Anterior cingulate cortex (tissue), 58 donors: ENCODE measurements at regions not wholly inside any gene's neighbourhood (a gene's known extent, or its start where the extent isn't known, plus 50 kb on each side); places are given as distances from the start of the nearest gene placed in this dataset.
A peak's percentile ranks its signal among the peaks of the same experiment; 100 is the strongest.
"Not testable (repeated sequence)": the region's sequence is repeated elsewhere in the genome, so short reads cannot be mapped to it uniquely, and the experiment has no call there.

Source experiments
- DNase-seq, 58 donors: peaks; one replicate each; lab custom pipeline; 2025; lab: John Stamatoyannopoulos, UW

DNA sequence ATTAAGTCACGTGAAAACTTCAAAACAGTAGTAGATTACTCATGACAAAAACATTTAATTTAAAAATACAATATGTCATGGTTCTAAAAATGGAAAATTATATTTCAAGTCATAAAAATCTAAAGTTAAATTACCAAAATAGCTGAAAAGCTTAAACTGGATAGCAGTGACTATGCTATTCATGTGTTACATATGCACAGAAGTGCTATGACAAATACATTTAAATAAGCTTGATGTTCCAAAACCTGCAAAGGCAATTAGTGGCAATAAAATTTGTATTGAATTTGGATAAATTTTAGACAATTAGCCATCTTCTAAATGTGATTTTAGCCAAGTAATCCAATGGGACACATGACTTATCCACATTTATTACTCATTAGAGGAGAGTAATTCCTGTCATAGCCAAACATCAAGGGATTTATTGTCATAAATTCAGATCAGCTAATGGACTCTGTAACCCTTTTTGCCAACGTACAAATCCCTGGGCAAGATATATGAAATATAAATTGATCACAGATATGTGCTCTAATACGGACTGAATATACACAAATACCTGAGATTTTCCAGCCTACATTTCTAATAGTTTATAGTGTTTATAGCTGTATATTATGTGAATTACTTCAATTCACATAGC is 419.4 kb downstream of the ISL1 start:
- DNase-seq = no peak

DNA sequence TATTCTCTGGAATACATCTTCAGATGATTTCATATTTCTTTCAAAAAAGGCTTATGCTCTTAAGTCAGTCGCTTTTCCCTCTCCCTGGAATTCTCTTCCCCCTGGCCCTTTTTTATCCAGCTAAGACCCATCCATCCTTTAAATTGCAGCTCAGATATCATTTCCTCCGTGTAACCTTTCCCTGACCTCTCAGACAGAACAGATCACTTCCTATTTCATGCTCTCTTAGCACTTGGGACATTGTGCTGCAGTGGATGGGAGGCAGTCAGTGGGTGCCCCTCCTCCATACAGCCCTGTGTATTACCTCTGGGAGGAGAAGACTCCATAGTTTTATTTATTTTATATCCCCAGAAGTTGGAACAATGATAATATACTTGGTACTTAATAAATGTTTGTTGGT is 423.4 kb downstream of the ISL1 start:
- DNase-seq = no peak

DNA sequence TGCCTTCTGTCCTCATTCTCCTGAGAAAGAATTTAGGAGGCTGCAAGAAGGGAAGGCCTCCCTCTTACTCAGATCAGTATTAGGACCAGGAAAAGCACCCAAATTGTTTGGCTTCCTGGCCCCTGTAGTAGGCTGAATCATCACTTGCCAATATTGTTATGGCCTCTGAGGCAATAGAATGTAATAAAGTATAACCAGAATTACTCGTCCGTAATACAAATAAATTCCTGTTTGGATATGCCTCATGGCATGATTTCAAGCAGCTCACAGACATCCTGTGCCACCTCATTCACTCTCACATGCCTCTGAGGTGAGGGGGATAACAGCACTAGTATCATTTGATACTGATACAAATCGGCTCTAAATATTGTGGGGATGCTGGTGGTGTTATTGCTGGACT is 427.3 kb downstream of the ISL1 start:
- DNase-seq = no peak

DNA sequence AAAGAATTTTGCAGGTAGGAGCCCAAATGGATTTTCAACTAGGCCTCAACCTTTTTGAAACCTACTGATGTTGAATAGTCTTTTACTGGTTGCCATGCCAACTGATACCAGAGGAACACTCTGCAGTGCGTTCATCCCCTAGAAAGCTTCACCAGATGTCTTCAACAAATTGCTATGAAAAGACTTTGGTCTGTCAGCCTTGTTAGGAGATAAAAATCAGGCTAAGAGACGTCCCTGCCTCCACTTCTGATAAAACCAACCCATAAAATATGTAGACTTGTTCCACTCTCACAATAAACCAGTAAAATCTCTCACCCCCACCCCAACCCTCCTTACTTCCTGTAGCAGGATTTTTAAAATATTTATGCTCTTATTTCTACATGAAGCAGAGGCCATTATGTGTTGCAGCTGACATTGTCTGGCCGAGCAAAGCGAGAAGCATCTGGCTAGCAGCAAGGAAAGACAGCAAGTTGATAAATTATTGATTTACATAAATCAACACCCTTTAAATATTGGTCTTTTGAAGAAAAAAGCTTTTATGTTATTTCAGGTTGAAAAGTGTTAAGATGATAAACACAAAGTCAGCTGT is 428.7 kb downstream of the ISL1 start:
- DNase-seq = peak in 3 of 58 donors; percentile 0 to 11 (median 9)

DNA sequence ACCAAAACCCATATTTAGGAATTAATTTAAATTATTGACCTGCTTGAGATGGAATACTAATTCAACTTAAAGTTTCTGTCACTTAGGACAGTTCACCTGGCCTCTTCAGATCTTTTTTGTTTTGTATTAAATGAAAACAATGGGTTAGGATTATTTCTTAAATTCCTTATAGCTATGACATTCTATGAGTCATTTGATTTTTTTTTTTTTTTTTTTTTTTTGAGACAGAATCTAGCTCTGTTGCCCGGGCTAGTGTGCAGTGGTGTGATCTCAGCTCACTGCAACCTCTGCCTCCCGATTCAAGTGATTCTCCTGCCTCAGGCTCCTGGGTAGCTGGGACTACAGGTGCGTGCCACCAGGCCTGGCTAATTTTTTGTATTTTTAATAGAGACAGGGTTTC is 431.6 kb downstream of the ISL1 start:
- DNase-seq = not testable (repeated sequence)

DNA sequence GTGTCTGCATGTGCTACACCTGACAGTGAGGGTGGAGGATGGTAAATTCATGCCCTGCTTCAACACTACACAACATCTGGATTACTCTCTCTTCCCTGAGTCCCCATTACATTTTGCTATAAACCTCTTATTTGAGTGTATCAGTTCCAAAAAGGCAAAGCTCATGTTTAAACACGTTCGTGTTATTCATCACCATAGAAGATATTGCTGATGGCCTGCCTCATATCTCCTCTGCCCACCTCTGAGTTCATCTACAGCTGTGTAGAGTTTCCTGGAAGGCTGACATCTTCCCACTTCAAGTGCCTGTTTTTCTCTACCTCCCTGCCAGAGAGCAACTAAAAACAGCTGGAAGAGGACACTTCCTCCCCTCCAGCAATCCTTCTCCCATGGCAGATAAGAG is 433.2 kb downstream of the ISL1 start:
- no peak for DNase-seq

DNA sequence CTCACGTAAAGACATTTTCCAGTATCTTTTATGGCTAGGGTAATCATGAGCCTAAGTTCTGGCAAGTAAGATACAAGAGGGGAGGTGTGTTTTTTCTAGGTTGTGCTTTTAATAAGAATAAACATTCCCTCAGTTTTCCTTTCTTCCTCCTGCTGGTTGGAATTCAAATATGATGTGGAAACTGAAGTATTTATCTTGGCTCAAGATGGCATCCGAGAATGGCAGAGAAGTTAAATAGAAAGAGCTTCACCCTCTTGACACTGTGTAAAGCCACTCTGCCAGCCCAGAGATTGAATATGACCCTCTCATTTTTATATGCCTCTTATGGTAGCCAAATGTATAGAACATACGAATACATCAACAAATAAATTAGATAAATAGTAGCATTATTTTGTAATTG is 438.4 kb downstream of the ISL1 start:
- DNase-seq = no peak

DNA sequence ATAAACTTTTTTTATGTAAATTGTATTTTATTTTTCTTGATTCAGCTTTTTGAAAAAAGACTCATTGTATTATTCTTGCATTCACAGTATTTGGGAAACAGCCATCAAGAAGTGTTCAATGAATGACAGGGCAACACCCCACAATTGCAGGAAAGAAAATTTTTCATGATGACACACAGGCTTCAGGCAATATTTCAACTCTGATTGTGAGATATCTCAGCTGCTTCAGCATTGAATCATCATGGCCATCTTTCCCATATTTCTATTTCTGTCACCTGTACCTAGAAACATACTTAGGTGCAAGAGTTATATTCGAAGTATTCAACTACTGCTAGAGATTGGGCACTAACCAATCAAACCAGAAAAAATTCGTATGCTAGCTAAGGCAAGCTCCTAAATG is 446.0 kb downstream of the ISL1 start:
- no peak for DNase-seq

DNA sequence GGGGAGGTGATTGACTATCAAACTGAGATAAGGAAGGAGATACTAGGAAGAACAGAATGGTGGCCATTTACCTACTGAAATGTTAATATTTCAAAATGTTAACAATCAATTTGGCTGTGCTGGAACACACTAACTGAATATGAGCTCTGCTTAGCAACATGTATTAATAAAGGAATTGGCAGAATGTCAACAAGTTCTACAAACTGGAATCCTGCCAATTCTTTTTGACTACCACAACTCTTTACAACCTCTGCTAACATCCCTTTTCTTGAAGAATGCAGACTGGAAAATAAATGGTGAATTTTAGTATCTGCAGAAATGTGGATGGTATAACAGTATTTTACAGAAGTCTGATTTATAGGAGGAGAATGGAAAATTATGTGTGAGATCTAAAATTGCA is 446.4 kb downstream of the ISL1 start:
- no peak for DNase-seq

DNA sequence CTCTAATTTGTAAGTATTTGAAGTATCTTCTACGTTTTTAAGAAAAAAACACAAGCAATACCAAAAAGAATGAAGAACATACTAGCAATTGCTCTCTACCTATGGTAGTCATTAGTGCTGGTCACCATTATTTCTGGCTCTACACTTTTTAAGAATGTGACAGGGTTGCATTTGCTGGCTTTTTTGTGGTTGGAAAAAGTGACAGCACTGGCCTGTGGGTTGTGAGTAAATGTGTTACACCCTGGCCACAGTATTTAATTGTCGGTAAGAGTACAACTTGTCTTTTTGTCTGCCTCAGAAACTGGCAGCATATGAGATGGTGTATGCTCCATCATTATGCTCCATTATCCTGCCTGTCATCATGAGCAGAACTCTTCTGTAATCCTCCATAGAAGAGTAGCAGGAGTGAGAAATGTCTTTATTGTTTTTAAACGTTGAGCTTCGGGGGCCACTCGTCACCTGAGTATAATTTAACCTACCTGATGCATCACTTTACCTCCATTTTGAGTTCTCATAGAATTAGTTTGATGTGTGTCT is 449.8 kb downstream of the ISL1 start:
- DNase-seq = no peak

DNA sequence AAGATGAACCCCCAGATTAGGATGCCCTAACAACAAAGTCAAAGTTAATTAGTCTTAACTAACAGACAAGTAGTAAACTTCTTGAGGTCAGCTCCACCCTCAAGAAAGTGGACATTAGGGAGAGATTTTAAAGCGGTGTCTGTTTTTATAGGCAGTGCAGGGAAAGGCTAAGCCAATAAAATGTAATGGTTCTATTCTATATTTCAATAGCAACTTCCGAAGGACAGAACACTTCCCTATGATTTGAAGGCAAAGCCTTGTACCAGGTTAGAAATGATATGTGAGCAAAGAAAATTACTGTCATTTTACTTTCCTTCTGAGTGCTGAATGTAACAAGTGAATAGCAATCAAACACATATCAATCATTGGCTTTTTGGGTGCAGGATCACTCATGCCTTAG is 455.2 kb downstream of the ISL1 start:
- DNase-seq = no peak

DNA sequence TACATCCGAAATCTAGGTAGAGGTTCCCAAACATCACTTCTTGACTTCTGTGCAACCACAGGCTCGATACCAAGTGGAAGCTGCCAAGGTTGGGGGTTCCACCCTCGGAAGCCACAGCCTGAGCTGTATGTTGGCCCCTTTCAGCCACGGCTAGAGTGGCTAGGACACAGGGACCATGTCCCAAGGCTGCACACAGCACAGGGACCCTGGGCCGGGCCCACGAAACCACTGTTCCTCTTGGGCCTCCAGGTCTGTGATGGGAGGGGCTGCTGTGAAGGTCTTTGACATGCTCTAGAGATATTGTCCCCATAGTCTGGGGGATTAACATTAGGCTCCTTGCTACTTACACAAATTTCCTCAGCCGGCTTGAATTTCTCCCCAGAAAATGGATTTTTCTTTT is 460.6 kb downstream of the ISL1 start:
- no peak for DNase-seq

DNA sequence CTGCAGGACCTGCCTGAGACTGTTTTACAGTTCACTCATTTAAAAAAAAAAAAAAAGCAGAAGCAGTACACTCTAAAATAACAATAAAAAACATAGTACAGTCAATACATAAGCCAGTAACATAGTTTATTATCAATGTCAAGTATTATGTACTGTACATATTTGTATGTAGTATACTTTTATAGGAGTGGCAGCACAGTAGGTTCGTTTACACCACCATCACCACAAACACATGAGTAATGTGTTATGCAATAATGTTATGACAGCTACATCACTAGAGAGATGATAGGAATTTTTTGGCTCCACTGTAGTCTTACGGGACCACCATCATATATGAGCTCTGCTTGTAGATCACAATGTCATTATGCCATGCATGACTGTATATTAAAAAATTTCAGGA is 462.8 kb downstream of the ISL1 start:
- DNase-seq = no peak

DNA sequence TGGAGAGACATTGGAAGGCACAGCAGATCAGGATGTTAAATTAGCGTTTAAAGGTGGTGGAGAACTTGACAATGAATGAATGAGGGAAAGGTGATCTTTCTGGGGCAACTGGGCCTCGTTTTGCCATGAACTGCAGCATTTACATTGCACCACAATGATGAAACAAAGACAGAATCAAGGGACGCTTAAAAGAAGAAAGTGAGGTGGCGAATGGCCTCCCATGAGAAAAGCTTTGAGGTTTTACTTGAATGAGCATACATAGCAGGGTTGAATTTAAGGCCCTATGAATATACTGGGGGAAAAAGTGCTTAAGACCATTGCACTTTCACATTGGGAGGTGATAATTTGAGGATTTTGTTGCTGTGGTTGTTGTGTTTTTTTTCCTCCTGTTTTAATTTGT is 476.4 kb downstream of the ISL1 start:
- DNase-seq = no peak

DNA sequence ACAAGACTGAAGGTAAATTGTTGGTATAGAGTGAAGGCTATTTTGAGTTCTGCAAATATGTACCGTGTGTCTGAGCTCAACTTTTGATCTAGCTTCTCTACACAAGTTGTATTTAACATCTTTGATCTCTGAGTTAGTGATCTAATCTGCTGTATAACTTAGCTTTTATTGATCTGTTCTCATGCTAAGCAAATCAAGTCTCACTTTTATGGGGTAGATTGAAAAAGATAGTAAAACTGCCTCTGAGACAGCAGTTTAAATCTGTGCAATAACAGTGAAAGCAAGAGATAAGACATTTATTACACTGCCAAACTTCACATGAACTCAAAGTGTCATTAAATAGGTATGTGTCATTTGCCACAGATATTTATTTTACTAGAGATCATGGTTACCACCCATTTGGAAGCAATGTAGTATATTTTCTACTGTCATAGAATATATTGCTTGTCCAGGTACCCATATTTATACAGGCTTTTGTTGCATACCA is 477.3 kb downstream of the ISL1 start:
- no peak for DNase-seq

DNA sequence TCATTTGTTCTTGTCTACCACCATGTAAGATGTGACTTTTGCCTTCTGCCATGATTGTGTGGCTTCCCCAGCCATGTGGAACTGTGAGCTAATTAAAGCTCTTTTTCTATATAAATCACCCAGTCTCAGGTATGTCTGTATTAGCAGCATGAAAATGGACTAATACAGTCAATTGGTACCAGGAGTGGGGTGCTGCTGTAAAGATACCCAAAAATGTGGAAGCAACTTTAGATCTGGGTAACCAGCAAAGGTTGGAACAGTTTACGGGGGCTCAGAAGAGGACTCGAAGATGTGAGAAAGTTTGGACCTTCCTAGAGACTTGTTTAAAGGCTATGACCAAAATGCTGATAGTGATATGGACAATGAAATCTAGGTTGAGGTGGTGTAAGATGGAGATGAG is 488.9 kb downstream of the ISL1 start:
- DNase-seq = no peak

DNA sequence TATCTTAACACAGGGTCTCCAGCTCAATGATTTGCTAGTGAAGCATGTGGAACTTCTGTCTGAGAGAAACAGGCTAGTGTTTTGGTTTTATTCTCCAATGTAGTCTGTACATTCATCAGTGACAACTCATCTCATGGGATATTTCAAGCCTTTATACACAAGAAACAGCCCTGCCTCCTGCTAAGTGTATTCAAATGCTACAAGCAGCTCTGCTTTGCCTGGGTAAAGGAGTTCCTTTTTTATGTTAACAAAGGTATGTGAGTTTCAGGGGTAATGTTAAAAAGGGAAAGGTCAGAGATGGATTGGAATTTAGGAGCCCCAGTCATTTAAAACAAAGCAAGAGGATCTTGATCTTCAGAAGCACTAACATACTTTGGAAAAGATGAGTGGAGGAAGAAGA is 498.7 kb downstream of the ISL1 start:
- DNase-seq = no peak

DNA sequence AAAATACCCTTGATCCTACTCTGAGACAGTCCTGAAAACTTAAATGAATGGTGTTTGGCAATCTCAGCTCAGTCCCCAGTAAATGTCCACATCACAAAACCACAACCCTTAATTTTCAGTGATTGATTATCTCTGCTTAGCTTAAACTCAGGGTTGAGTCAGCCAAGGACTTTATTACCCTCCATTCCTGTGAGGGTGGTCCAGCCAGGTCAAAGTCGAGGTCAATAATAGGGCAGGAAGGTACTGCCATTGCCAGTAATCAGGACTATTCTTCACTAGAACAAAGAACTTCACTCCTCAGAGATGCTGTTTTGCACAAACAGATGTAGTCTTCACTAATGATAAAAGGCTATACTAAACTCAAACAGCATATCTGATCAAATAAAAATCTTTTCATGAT is 499.4 kb downstream of the ISL1 start:
- no peak for DNase-seq

DNA sequence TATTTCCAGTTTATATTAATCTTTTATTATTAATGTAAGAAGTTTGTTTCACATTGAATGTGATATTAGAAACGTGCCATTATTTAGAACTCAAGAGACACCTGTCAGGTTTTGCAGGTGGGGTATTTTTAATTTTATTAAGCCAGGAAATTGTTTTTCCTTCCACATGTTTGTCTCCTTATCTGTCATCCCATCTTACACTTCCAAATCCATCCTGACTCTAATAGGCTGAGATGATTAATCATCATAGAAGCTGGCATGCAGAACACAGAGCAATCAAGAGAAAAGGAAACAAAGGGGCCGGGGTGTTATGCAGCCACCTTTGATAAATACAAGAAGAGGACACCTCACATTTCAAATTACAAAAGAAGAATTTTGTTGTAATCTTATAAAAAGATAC is 506.5 kb downstream of the ISL1 start:
- DNase-seq = no peak

DNA sequence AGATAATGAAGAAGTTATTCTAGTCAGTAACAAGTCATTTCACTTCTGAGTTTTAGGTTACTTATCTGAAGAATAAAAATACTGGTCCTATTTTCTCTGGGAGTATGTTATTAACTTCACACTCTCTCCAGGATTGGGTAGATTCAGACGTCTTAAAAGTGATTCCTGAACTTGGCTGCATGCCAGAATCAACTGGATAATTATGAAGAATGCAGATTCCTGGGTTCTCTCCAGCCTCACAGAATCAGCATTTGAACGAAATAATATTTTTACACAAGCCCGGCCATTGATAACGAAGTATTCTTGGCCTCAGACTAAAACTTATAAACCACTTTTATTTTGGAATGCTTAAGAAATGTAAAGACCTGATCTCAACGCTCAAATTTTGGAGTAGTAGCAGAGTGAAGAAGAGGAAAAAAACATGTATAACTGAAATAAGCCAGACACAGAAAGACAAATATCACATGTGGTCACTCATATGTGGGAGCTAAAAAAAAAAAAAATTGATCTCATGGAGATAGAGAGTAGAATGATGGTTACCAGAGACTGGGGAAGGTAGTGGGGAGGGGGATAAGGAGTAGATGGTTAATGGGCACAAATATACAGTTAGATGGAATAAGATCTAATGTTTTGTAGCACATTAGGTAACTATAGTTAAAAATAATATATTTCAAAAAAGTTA is 507.3 kb downstream of the ISL1 start:
- no peak for DNase-seq

DNA sequence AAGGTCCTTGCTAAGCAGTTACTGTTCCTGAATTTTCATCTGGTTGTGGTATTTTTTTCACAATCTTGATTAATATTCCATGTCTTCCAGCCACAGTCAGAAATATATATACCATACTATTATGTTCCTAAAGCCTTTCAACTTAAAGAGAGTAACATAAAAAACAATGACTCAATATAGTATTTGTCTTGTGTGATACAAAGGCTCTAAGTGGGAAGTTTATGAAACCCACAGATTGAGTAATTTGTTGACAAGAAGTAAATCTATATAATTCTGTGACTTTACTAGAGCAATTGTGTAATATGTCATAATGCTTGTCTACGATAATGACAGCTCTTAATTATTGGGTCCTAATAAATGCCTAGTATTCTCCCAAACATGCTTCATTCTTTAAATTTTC is 509.4 kb downstream of the ISL1 start:
- DNase-seq = no peak

DNA sequence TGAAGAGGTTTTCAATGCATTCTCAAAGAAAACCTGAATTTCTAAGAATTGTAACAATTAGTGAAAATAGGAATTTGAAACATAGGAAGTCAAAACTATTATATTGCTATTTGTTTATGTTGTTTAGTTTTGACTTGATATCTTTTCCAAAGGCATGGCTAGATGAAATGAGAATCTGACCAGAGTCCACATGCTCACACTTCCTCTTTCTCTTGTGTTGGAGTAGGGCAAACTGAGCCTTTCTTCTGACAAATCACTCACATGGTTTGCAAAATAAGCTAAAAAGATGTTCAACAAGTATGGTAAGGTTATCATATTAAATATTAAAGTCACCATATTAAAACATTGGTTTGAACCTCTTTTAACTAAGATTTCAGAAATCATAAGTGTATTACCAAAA is 512.6 kb downstream of the ISL1 start:
- no peak for DNase-seq
